ENCODE measurements at regions not wholly inside any gene's neighbourhood (a gene's known extent, or its start where the extent isn't known, plus 50 kb on each side); places are given as distances from the start of the nearest gene placed in this dataset.

DNA sequence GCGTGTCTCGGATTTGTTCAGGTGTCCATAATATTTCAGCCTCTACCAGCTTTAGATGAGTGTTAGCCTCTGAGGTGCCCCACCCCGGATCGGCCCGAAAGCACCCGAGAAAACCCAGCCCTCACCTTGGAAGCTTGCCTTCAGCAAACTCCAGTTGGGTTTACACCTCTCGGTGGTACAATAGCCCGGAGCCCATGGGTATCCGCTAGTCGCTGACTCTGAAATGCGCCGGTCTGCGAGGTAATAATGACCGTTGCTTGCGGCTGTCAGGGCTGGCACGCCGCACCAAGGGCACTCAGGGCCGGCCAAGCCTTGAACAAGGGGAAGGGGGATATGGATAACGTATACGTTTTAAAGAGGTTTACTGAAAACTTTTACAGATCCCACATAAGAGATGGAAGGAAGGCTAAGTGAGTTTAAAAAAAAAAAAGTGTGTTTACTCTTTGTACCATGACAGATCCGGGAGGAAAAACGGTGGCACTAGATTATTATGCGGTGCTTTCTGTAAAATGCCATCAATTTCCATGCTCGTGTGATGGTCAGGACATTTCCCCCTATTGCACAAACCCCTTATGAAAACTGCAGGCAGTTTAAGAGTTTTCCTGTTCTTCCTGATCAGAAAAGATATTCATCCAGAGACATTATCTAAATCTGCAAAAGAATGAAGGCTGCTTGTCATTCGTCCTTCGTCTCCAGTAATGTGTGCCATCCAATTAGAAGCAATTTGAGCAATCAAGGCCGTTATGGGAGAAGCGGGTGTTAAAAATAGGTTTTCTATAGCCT lies 124.2 kb downstream of the TMEM161B start:
- no peak for DNase-seq

GRCh38 chr5:88143693-88144218 lies 124.9 kb downstream of the TMEM161B start:
- DNase-seq = no peak

- no peak for DNase-seq
Observed at GRCh38 chr5:88142886-88143692, 125.6 kb downstream of the TMEM161B start.

- DNase-seq = no peak
Observed at GRCh38 chr5:88142636-88142885, 126.1 kb downstream of the TMEM161B start.

DNA sequence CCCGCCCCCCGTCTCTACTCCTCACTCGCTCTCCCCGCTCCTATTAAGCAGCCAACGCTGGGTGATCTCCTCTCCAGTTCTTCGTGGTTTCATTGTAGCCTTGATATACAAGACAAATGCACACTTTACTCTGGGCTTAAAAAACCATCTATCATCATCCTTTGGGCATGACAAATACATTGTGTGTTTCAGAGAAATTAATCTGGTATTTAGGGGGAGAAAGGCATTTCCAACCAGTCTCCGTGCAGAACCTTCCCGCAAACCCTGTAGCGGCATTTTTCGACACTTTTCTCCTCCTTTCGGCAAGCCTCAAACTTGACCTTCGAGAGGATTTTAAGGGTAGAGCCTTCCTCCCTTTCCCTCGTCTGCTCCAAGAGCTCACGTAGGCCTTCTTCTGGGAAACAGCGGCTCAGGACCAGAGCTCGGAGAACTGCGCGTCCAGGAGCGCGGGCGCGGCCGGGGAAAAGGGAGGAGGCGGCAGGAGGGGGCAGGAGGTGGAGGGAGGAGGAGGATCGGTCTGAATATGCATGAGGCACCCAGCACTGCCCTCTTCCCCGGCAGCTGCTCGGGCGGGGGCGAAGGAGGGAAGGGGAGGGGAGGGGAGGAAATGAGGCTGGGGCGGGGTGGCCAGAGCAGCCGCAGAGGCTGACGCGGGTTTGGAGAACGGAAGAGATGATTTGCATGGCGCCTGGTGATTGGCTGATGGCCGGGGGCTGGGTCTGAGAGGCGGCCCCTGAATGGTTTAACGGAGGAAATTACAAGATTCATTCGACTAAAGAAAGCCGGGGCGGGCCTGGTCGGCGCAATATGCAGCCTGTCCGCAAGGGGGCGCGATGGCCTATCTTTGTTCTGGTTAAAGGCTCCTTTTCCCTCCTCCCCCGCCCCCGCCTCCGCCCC lies 127.5 kb downstream of the TMEM161B start:
- DNase-seq = peak; percentile 73

DNA sequence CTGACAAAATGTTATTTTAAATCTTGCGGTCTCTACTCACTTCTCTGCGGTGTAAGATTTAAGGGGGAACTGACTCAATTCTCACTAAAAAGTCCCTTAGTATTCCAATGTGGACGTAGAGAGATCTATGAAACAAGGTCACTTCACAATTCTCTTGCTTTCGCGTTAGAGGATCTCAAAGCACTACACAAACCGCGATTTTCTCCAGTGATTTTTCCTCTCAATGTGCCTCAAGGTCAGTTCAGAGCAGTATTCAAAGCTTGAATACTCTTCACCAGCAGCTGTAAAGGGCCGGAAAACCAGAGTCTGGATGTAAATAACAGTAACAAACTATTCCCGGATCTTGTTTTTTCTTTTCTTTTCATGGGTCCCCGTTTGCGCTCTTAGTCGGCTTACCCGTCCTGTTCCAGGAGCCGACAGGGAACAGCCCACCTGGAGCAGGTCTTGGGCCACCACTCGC lies 128.2 kb downstream of the TMEM161B start:
- DNase-seq = no peak

GRCh38 chr5:88130211-88130815 lies 138.3 kb downstream of the TMEM161B start:
- no peak for DNase-seq

- no peak for DNase-seq
Observed at GRCh38 chr5:88128813-88129212, 139.8 kb downstream of the TMEM161B start.

DNA sequence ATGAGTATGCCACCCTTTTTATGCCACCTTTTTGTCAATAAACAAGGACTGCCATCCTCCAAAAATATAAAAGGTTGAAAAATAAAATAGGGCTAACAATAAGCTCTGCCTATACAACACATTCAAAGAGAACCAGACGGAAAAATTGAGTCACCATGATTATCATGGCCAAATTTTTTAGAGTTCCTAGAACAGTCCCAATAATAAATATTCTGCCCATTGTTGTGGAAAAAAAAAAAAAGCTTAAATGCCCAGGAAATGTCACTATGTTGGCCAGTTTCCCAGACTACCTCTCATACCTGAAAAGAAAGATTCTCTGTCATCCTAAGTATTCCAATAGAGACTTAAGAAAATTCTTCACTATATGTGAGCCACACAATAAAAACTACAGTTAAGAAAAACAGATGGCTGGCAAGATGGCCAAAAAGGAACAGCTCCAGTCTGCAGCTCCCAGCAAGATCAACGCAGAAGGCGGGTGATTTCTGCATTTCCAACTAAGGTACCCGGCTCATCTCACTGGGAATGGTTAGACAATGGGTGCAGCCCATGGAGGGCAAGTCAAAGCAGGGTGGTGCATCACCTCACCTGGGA lies 149.0 kb downstream of the TMEM161B start:
- DNase-seq = no peak

DNA sequence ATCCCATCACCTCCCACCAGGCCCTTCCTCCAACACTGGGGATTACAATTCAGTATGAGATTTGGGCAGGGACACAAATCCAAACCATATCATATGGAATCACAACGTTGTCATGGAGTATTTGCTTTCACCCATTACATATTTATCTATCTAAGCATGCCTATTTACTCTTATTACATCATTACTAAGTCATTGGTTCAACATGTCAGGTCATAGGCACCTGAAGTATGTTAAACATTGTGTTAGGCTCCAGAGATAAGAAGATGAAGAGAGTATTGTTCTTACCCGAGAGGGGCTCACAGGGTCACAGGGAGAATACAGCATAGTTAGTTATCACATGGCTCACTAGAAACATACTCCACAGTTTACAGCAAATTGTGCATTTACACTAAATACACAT lies 150.5 kb downstream of the TMEM161B start:
- DNase-seq = no peak

DNA sequence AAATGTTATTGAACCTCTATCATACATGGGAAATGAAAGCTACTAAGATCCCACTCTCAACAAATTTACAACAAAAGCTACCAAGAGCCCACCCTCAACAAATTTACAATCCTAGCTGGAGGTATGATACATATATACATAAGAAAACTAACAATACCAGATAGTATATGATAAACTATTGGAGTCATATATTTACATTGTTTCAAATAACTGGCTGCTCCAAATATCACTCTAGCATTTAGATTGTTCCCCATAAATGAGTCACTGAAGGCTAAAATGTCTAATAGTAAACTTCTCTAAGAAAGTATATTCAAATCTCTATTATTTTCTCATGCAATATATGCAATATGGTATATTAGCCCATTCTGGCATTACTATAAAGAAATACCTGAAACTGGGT lies 151.1 kb downstream of the TMEM161B start:
- no peak for DNase-seq

- DNase-seq = no peak
Observed at GRCh38 chr5:88116396-88116795, 152.2 kb downstream of the TMEM161B start.

GRCh38 chr5:88115211-88115610 lies 153.4 kb downstream of the TMEM161B start:
- DNase-seq = no peak

DNA sequence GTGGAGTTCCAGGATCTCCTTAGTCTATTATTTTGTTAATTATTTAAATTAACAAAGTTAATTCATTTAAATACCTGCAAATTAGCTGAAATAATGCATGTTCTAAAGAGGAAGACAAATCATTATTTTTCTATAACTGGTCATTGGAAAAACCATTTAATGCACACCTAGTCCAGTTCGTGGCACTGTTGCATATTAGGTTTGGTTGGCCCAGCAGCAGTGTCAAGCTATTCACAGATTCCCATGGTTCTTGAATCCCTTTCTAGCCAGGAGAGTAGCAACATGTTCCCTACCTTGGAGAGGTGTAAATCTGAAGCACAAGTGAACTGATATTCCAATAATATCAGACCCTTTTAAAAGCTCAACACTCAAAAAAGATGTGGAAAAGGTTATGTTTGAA lies 155.2 kb downstream of the TMEM161B start:
- DNase-seq = no peak

DNA sequence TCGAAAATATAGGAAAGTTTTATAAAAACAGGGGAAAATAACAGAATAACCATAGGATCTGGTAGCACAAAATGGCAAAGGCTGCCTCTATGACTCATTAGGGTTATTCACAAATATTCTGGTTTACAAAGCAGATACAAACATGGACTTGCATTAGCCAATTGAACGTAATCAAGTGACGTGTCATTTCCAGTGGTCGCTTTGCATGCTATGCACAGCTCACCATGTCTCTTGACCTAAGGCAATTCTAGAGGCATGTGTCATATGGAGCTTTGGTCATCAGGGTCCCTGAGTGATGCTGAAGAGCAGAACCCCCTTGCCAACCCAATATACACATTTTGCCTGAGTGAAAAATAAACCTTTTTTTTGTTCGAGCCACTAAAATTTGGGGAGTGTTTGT lies 158.8 kb downstream of the TMEM161B start:
- DNase-seq = no peak

- DNase-seq = no peak
Observed at GRCh38 chr5:88108490-88109279, 160.0 kb downstream of the TMEM161B start.

- no peak for DNase-seq
Observed at GRCh38 chr5:88094906-88095496, 173.6 kb downstream of the TMEM161B start.

- DNase-seq = no peak
Observed at GRCh38 chr5:88094403-88094802, 174.2 kb downstream of the TMEM161B start.

DNA sequence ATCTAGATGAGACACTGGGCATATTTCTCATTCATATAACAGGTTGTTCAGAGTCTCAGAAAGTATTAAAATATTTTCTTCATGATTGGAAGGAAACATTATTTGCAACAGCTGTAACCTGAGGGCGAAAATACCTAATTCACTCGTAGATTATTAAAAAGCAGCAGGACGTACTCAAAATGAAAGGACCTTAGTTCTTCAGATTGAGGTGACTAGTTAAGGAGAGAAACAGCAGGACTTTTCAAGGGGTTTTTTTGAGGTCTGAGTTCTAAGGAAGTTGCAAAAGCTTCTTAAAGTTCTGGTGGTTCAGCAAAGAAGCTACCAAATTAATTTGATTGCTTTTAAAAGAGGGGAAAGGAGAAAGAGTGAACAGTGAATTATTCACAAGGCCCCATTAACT lies 174.9 kb downstream of the TMEM161B start:
- DNase-seq = no peak

GRCh38 chr5:88092958-88093605 lies 175.6 kb downstream of the TMEM161B start:
- DNase-seq = no peak

DNA sequence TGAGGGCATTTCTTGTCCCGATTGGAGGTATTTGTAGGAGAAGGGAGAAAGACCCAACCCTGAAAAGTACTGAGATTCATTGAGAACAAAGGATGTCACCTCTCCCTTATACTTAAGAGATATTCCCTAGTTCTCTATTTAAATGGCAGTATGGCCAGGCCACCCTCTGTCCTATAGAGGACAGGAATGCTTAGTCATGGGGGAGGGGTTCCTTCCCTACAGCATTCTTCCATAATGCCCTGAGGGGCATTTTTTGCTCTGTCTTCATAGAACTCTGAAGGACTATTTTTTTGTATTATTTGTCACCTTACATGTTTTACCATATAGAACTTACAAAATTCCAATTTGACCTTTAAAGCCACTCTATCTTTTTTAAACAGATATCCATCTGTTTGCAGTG lies 176.3 kb downstream of the TMEM161B start:
- no peak for DNase-seq

Data from activated CD8-positive, alpha-beta memory T cell treated with anti-CD3 and anti-CD28 coated beads, Interleukin-2, amount 50 U/mL, for 4 hours (primary cell).